ENCODE measurements at regions not wholly inside any gene's neighbourhood (a gene's known extent, or its start where the extent isn't known, plus 50 kb on each side); places are given as distances from the start of the nearest gene placed in this dataset.
"Not testable (repeated sequence)": the region's sequence is repeated elsewhere in the genome, so short reads cannot be mapped to it uniquely, and the experiment has no call there.

GRCh38 chr3:14268897-14269296 lies 90.3 kb downstream of the LSM3 start:
- Histone ChIP-seq H3K9me3 (replicated peaks) (peaks cover 10% of the 10 kb centered on the region), H3K4me1 (no peaks in the 10 kb centered on the region), H3K4me3 (no peak overlapping the region), H3K36me3 (no peaks in the 10 kb centered on the region), H3K27me3 (ENCODE audit: low read depth) (peaks cover 90% of the 10 kb centered on the region), H3K27ac (replicated peaks) (no peak overlapping the region)
- intact Hi-C loops (cut with micrococcal nuclease): no loop called here
- no peak for DNase-seq
- no peak for TF ChIP-seq CTCF (IDR thresholded peaks at IDR 0.05; ENCODE audit: borderline replicate concordance)

- H3K36me3 ChIP-seq; DNase-seq; H3K4me3 ChIP-seq; H3K27ac ChIP-seq (replicated peaks); H3K9me3 ChIP-seq (replicated peaks); intact Hi-C loops (cut with micrococcal nuclease); H3K4me1 ChIP-seq: not testable (repeated sequence)
- H3K27me3 ChIP-seq (ENCODE audit: low read depth): peaks cover 90% of the 10 kb centered on the region
Measured at GRCh38 chr3:14272041-14272958, 93.7 kb downstream of the LSM3 start.

GRCh38 chr3:14272959-14273560 lies 94.4 kb downstream of the LSM3 start:
- H3K27ac ChIP-seq (replicated peaks); H3K4me1 ChIP-seq; DNase-seq; H3K4me3 ChIP-seq; H3K9me3 ChIP-seq (replicated peaks); H3K36me3 ChIP-seq; intact Hi-C loops (cut with micrococcal nuclease): not testable (repeated sequence)
- H3K27me3 ChIP-seq (ENCODE audit: low read depth): peaks cover 90% of the 10 kb centered on the region

- Histone ChIP-seq H3K36me3 (no peaks in the 10 kb centered on the region), H3K27me3 (ENCODE audit: low read depth) (peaks cover 92% of the 10 kb centered on the region), H3K4me1 (no peaks in the 10 kb centered on the region), H3K9me3 (replicated peaks) (peaks cover 4% of the 10 kb centered on the region), H3K4me3 (no peak overlapping the region), H3K27ac (replicated peaks) (no peak overlapping the region)
- DNase-seq: no peak
- intact Hi-C loops (cut with micrococcal nuclease): no loop called here
- no peak for TF ChIP-seq CTCF (IDR thresholded peaks at IDR 0.05; ENCODE audit: borderline replicate concordance)
Measured at GRCh38 chr3:14273901-14274611, 95.4 kb downstream of the LSM3 start.

GRCh38 chr3:14274612-14274936 lies 96.0 kb downstream of the LSM3 start:
- no peaks in the 10 kb centered on the region for H3K9me3 ChIP-seq (replicated peaks)
- no peaks in the 10 kb centered on the region for H3K36me3 ChIP-seq
- H3K27ac ChIP-seq (replicated peaks): no peak overlapping the region
- DNase-seq: no peak
- no peak overlapping the region for H3K4me3 ChIP-seq
- peaks cover 92% of the 10 kb centered on the region for H3K27me3 ChIP-seq (ENCODE audit: low read depth)
- TF ChIP-seq CTCF (IDR thresholded peaks at IDR 0.05; ENCODE audit: borderline replicate concordance): no peak
- intact Hi-C loops (cut with micrococcal nuclease): no loop called here
- H3K4me1 ChIP-seq: no peaks in the 10 kb centered on the region

- DNase-seq: no peak
Measured at GRCh38 chr3:14274999-14275961, 96.7 kb downstream of the LSM3 start.

More at GRCh38 chr3:14274999-14275961, 96.7 kb downstream of the LSM3 start:
- peak; percentile 39 for TF ChIP-seq CTCF (IDR thresholded peaks at IDR 0.05; ENCODE audit: borderline replicate concordance)
- Histone ChIP-seq H3K9me3 (replicated peaks) (no peaks in the 10 kb centered on the region), H3K4me3 (no peak overlapping the region), H3K4me1 (no peaks in the 10 kb centered on the region), H3K27ac (replicated peaks) (no peak overlapping the region), H3K27me3 (ENCODE audit: low read depth) (peaks cover 85% of the 10 kb centered on the region), H3K36me3 (no peaks in the 10 kb centered on the region)
- intact Hi-C loops (cut with micrococcal nuclease): no loop called here
